DMS153 treated with DMSO at 0.1 percent for 48 hours (cell line): ENCODE measurements at regions not wholly inside any gene's neighbourhood (a gene's known extent, or its start where the extent isn't known, plus 50 kb on each side); places are given as distances from the start of the nearest gene placed in this dataset.

Experiments used
- DNase-seq: peaks from one replicate; lab custom pipeline; 2025; ENCODE audit not compliant: unreplicated experiment; lab: John Stamatoyannopoulos, UW

- DNase-seq: no peak
These were observed 91.1 kb downstream of the LINGO1 start for GRCh38 chr15:77541421-77542181.

GRCh38 chr15:77540312-77541060 lies 92.2 kb downstream of the LINGO1 start:
- DNase-seq: no peak

- DNase-seq: peak; percentile 42
These were observed 93.8 kb downstream of the LINGO1 start for GRCh38 chr15:77538793-77539497.

GRCh38 chr15:77538027-77538451 lies 94.7 kb downstream of the LINGO1 start:
- no peak for DNase-seq

- no peak for DNase-seq
These were observed 95.7 kb downstream of the LINGO1 start for GRCh38 chr15:77537006-77537405.

- DNase-seq: no peak
These were observed 96.9 kb downstream of the LINGO1 start for GRCh38 chr15:77535845-77536244.
